ENCODE measurements at regions not wholly inside any gene's neighbourhood (a gene's known extent, or its start where the extent isn't known, plus 50 kb on each side); places are given as distances from the start of the nearest gene placed in this dataset.
"Not testable (repeated sequence)": the region's sequence is repeated elsewhere in the genome, so short reads cannot be mapped to it uniquely, and the experiment has no call there.

DNA sequence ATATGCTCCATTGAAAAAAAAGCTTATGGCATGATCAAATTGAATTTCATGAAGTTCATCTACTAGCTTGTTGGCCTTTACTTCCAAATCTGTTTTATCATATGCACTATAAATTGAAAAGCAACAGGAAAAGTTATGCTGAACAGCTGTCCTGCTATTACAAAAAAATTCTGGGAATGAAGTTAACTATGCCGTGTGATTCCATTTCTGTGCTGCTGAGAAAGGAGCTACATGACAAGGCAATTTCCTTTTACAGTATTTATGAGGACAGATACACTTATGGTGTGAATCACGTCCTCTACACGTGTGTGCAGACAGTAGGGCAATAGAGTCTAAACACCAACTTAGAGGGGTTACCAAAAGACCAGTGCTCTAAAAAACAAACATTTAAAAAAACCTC, 426.5 kb upstream of the AKR1E2 start:
- peaks cover 18% of the 10 kb centered on the region for H3K4me1 Mint-ChIP-seq (ENCODE audit: low read depth)
- peaks cover 4% of the 10 kb centered on the region for H3K36me3 Mint-ChIP-seq (ENCODE audit: low read depth)
- no peak overlapping the region for H3K4me3 Mint-ChIP-seq
- no peaks in the 10 kb centered on the region for H3K9me3 Mint-ChIP-seq
- no peak for DNase-seq
- no peak for TF ChIP-seq CTCF (IDR thresholded peaks at IDR 0.05)
- no peak overlapping the region for H3K27ac Mint-ChIP-seq
- H3K27me3 Mint-ChIP-seq (ENCODE audit: insufficient read depth), result no peaks in the 10 kb centered on the region

- H3K4me1 Mint-ChIP-seq (ENCODE audit: low read depth), result peaks cover 18% of the 10 kb centered on the region
- peaks cover 4% of the 10 kb centered on the region for H3K36me3 Mint-ChIP-seq (ENCODE audit: low read depth)
- no peak overlapping the region for H3K4me3 Mint-ChIP-seq
Observed at GRCh38 chr10:4398602-4399001, 427.4 kb upstream of the AKR1E2 start.

GRCh38 chr10:4397337-4397736, 428.7 kb upstream of the AKR1E2 start:
- Mint-ChIP-seq H3K4me1 (ENCODE audit: low read depth) (peaks cover 18% of the 10 kb centered on the region), H3K36me3 (ENCODE audit: low read depth) (peaks cover 4% of the 10 kb centered on the region), H3K9me3 (no peaks in the 10 kb centered on the region), H3K4me3 (no peak overlapping the region), H3K27ac (no peak overlapping the region), H3K27me3 (ENCODE audit: insufficient read depth) (no peaks in the 10 kb centered on the region)
- DNase-seq, result no peak
- TF ChIP-seq CTCF (IDR thresholded peaks at IDR 0.05), result no peak

More at GRCh38 chr10:4398602-4399001, 427.4 kb upstream of the AKR1E2 start:
- Mint-ChIP-seq H3K9me3 (no peaks in the 10 kb centered on the region), H3K27me3 (ENCODE audit: insufficient read depth) (no peaks in the 10 kb centered on the region), H3K27ac (no peak overlapping the region)
- no peak for TF ChIP-seq CTCF (IDR thresholded peaks at IDR 0.05)
- DNase-seq, result no peak

- peaks cover 4% of the 10 kb centered on the region for H3K36me3 Mint-ChIP-seq (ENCODE audit: low read depth)
- no peak for DNase-seq
- no peak for TF ChIP-seq CTCF (IDR thresholded peaks at IDR 0.05)
- no peak overlapping the region for H3K4me3 Mint-ChIP-seq
- H3K27ac Mint-ChIP-seq, result no peak overlapping the region
- no peaks in the 10 kb centered on the region for H3K27me3 Mint-ChIP-seq (ENCODE audit: insufficient read depth)
- peaks cover 22% of the 10 kb centered on the region for H3K4me1 Mint-ChIP-seq (ENCODE audit: low read depth)
- no peaks in the 10 kb centered on the region for H3K9me3 Mint-ChIP-seq
Observed at GRCh38 chr10:4396401-4397283, 429.4 kb upstream of the AKR1E2 start.

DNA sequence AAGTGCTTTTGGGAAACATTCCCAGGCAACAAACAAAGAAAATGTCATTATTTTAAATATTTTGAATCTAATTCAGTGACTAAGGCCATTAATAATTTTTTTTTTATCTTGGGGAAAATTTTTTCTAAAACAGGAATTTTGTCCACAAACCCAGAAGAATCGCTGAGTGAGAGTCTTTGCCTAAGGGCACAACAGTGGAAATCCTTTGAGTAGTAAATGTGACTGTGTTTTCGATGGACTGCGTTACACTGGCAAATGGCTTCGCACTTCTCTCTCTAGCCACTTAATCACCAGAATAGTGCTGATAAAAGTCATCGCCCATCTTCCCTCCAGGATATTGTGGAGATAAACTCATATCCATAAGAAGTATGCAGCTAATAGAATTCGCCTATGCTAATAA, 430.3 kb upstream of the AKR1E2 start:
- H3K36me3 Mint-ChIP-seq (ENCODE audit: low read depth), result peaks cover 4% of the 10 kb centered on the region
- no peak for TF ChIP-seq CTCF (IDR thresholded peaks at IDR 0.05)
- no peak overlapping the region for H3K4me3 Mint-ChIP-seq
- H3K27me3 Mint-ChIP-seq (ENCODE audit: insufficient read depth), result no peaks in the 10 kb centered on the region
- no peak overlapping the region for H3K27ac Mint-ChIP-seq
- DNase-seq, result no peak
- H3K4me1 Mint-ChIP-seq (ENCODE audit: low read depth), result peaks cover 24% of the 10 kb centered on the region
- no peaks in the 10 kb centered on the region for H3K9me3 Mint-ChIP-seq

- not testable (repeated sequence) for H3K27ac Mint-ChIP-seq; H3K9me3 Mint-ChIP-seq; DNase-seq; H3K27me3 Mint-ChIP-seq (ENCODE audit: insufficient read depth); H3K36me3 Mint-ChIP-seq (ENCODE audit: low read depth); H3K4me3 Mint-ChIP-seq
- H3K4me1 Mint-ChIP-seq (ENCODE audit: low read depth), result peaks cover 29% of the 10 kb centered on the region
Observed at GRCh38 chr10:4394455-4394854, 431.6 kb upstream of the AKR1E2 start.

All from HFFc6 (cell line).